ENCODE measurements at regions not wholly inside any gene's neighbourhood (a gene's known extent, or its start where the extent isn't known, plus 50 kb on each side); places are given as distances from the start of the nearest gene placed in this dataset.

GRCh38 chr6:85726206-85726605 lies 83.5 kb upstream of the SYNCRIP start:
- H3K4me2 ChIP-seq (ENCODE audit: insufficient read depth, insufficient read length, low read length) = no peak overlapping the region
- H3K18ac ChIP-seq (ENCODE audit: insufficient read length, low read depth, low read length) = no peak overlapping the region
- H3K79me1 ChIP-seq (ENCODE audit: insufficient read depth, low read depth, low read length, poor library complexity, severe bottlenecking) = no peaks in the 10 kb centered on the region
- no peaks in the 10 kb centered on the region for H3K23me2 ChIP-seq (ENCODE audit: insufficient read length, low read depth, low read length, poor library complexity, severe bottlenecking)
- H3K27me3 Mint-ChIP-seq (ENCODE audit: low read depth) = no peaks in the 10 kb centered on the region
- no peak for DNase-seq
- H4K5ac ChIP-seq (ENCODE audit: insufficient read length, low read depth, low read length) = no peak overlapping the region
- H2AK5ac ChIP-seq (ENCODE audit: insufficient read length, low read length) = no peak overlapping the region
- H2BK12ac ChIP-seq (ENCODE audit: insufficient read length, low read depth, low read length) = no peak overlapping the region
- no peaks in the 10 kb centered on the region for H3K27me3 ChIP-seq (ENCODE audit: insufficient read depth, low read length)
- no peak overlapping the region for H3K56ac ChIP-seq (ENCODE audit: insufficient read length, low read depth, low read length)
- H4K20me1 ChIP-seq (ENCODE audit: control insufficient read depth, insufficient read depth, insufficient read length) = no peaks in the 10 kb centered on the region
- H2AFZ ChIP-seq (ENCODE audit: low read length) = no peak overlapping the region
- no peaks in the 10 kb centered on the region for H3K4me1 ChIP-seq (ENCODE audit: insufficient read depth, low read length)
- H3K9me3 Mint-ChIP-seq = peaks cover 31 to 35% of the 10 kb centered on the region in 2 experiments
- no peak overlapping the region for H3T11ph ChIP-seq (ENCODE audit: low read length)
- no peak overlapping the region for H3K14ac ChIP-seq (ENCODE audit: insufficient read depth, low read length)
- no peak for TF ChIP-seq CTCF (conservative IDR thresholded peaks at IDR 0.05)
- H3K23ac ChIP-seq (ENCODE audit: insufficient read length, low read depth, low read length) = no peak overlapping the region
- no peaks in the 10 kb centered on the region for H3K79me2 ChIP-seq (ENCODE audit: insufficient read depth, low read length)
- H3K9ac ChIP-seq (ENCODE audit: extremely low read depth, insufficient read length, low read length) = no peak overlapping the region
- peaks cover 4 to 8% (median 7%) of the 10 kb centered on the region in 3 experiments; a peak in 6 of 7 replicates for H3K36me3 Mint-ChIP-seq (ENCODE audit: insufficient read depth in 1 of 3, low read depth in 3 of 3)
- H3K4ac ChIP-seq (ENCODE audit: low read depth, low read length) = no peak overlapping the region
- no peaks in the 10 kb centered on the region for H3K9me3 ChIP-seq (ENCODE audit: control insufficient read depth, low read depth, low read length)
- H3K4me1 Mint-ChIP-seq = no peaks in the 10 kb centered on the region
- H2BK5ac ChIP-seq (ENCODE audit: insufficient read length, low read length) = no peak overlapping the region
- H2BK15ac ChIP-seq (ENCODE audit: low read depth, low read length) = no peak overlapping the region
- no peak overlapping the region for H4K91ac ChIP-seq (ENCODE audit: insufficient read length, low read depth, low read length)
- H3K27ac ChIP-seq (ENCODE audit: insufficient read length, low read depth, low read length) = no peak overlapping the region
- H4K8ac ChIP-seq (replicated peaks; ENCODE audit: insufficient read length, low read depth, low read length) = no peak overlapping the region
- H2BK120ac ChIP-seq (ENCODE audit: low read depth, low read length, poor library complexity, severe bottlenecking) = no peak overlapping the region
- no peak overlapping the region for H3K4me3 Mint-ChIP-seq
- H2BK20ac ChIP-seq (ENCODE audit: low read depth, low read length, poor library complexity, severe bottlenecking) = no peak overlapping the region
- H3K27ac Mint-ChIP-seq = no peak overlapping the region
